Mucosa of descending colon (tissue), 3 donors: ENCODE measurements at regions not wholly inside any gene's neighbourhood (a gene's known extent, or its start where the extent isn't known, plus 50 kb on each side); places are given as distances from the start of the nearest gene placed in this dataset.

ENCODE experiments used
- ATAC-seq: fragments of 200-7000 bp; cut with Tn5 transposase; one replicate; pipeline ENCODE4 v1.9.1; 2020; ENCODE audit warnings: mild to moderate bottlenecking, moderate library complexity
- DNase-seq, 3 donors: peaks; one replicate each; pipeline ENCODE4 v3.0.0-alpha.2; 2020
- H3K36me3 ChIP-seq: fragments of 200-600 bp; one replicate; pipeline ENCODE4 v1.8.0; 2021; ENCODE audit warnings: low read depth, mild to moderate bottlenecking
- H3K4me1 ChIP-seq: fragments of 200-600 bp; one replicate; pipeline ENCODE4 v1.8.0; 2021; ENCODE audit warnings: low read depth, mild to moderate bottlenecking
- H3K4me3 ChIP-seq: fragments of 200-600 bp; one replicate; pipeline ENCODE4 v1.8.0; 2021; ENCODE audit warnings: mild to moderate bottlenecking
- H3K9me3 ChIP-seq: fragments of 200-600 bp; one replicate; pipeline ENCODE4 v1.8.0; 2021; ENCODE audit warnings: mild to moderate bottlenecking
- intact Hi-C, 2 donors: fragments of 100-400 bp; cut with DNase I in 1 of 2; cut with micrococcal nuclease in 1 of 2; formaldehyde crosslinking; loops; one replicate each; pipeline versions ENCODE4 v1.11.0 to v1.11.1; 2022; cut with DNase I, micrococcal nuclease
- TF ChIP-seq, protein P1 (sequence below): fragments of 200-600 bp; IDR thresholded peaks from one replicate; pipeline ENCODE4 v1.8.0; 2022; ENCODE audit warnings: antibody characterized with exemption, mild to moderate bottlenecking
- donor health status: DM: no; HTN: no; CAD: no; lungs with moderate emphysema.
- donor health status: DM: no; HTN: no; CAD: no.
- donor health status: DM: no; HTN: yes; CAD: no.

DNA sequence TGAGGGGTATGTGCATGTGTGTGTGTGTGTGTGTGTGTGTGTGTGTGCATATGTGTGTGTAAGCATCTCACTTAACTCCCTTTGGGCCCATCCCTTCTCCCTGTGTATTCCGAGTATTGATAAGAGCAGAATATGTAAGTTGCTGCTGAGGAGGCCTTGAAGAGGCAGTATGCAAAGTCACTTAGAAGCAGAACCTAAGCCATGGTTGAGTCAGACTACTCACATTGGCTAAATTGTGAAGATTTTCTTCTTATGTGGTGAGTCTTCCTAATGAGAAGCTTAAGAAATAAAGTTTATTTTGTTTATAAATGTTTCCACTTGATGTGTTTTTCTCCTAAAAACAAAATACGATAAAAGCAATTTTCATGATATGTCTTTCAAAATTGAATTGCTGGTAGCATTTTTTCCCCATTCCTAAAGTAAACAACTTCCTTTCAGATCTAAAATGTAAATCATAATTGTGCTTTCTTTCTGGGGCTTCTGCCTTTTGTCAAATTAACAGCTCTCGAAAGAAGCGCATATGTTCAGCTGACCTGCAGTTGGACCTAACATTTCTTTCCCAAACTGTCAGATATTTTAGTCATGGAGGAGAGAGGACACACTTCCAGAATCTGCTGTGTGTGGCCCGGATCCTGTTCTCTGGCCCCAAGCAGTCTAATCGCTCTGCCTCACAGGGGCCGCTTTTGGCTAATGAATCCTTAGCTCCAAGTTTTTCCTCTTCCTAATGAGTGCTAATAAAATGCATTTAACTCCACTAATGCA lies 284.0 kb downstream of the DUSP10 start:
- ATAC-seq = no peak
- H3K9me3 ChIP-seq = no peaks in the 10 kb centered on the region
- DNase-seq = no peak

DNA sequence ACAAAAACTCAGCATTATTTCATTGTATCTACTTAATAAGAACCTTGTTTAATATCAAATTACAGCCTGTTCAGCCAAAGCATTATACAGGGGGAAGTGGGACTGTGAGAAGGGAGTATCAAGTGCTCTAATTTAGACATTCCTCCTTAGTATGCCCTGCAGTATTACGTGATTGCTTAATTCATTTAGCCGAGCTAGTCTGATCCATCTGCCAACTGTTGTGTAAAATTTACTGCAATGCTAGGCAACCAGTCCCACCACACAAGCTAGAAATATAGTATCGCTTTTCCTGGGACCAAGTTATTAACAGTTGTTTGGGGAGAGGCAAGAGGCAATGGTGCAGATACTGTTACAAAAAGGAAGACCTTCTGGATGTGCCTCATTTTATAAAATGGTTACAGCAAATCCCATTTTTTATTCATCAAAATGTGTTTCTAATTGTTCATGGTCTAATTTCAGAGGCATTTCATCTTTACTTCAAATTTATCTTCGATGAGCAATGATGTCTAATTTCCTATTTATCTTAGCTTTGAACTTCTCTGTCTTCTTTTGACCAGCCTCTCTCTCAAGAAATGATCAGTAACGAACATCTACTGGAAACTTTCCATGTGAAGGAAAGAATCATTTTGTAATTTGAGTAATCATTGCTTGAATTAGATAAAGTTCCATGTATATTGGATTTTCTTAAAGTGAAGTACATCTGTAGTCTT lies 283.3 kb downstream of the DUSP10 start:
- ATAC-seq = peak; percentile 34
- TF ChIP-seq, protein P1, sequence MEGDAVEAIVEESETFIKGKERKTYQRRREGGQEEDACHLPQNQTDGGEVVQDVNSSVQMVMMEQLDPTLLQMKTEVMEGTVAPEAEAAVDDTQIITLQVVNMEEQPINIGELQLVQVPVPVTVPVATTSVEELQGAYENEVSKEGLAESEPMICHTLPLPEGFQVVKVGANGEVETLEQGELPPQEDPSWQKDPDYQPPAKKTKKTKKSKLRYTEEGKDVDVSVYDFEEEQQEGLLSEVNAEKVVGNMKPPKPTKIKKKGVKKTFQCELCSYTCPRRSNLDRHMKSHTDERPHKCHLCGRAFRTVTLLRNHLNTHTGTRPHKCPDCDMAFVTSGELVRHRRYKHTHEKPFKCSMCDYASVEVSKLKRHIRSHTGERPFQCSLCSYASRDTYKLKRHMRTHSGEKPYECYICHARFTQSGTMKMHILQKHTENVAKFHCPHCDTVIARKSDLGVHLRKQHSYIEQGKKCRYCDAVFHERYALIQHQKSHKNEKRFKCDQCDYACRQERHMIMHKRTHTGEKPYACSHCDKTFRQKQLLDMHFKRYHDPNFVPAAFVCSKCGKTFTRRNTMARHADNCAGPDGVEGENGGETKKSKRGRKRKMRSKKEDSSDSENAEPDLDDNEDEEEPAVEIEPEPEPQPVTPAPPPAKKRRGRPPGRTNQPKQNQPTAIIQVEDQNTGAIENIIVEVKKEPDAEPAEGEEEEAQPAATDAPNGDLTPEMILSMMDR = no peak
- Histone ChIP-seq H3K9me3 (no peaks in the 10 kb centered on the region), H3K4me1 (no peaks in the 10 kb centered on the region), H3K4me3 (no peak overlapping the region), H3K36me3 (no peaks in the 10 kb centered on the region)
- intact Hi-C loops = no loop called here
- no peak for DNase-seq

More for the DNA sequence above, 284.0 kb downstream of the DUSP10 start:
- Histone ChIP-seq H3K4me3 (no peak overlapping the region), H3K4me1 (no peaks in the 10 kb centered on the region), H3K36me3 (no peaks in the 10 kb centered on the region)
- intact Hi-C loops = no loop called here
- TF ChIP-seq, protein P1 = no peak

- TF ChIP-seq, protein P1 = no peak
- Histone ChIP-seq H3K4me3 (no peak overlapping the region), H3K9me3 (no peaks in the 10 kb centered on the region), H3K4me1 (no peaks in the 10 kb centered on the region), H3K36me3 (no peaks in the 10 kb centered on the region)
- no peak for DNase-seq
- intact Hi-C loops = no loop called here
- no peak for ATAC-seq
These were observed 282.3 kb downstream of the DUSP10 start for GRCh38 chr1:221459558-221459957.

DNA sequence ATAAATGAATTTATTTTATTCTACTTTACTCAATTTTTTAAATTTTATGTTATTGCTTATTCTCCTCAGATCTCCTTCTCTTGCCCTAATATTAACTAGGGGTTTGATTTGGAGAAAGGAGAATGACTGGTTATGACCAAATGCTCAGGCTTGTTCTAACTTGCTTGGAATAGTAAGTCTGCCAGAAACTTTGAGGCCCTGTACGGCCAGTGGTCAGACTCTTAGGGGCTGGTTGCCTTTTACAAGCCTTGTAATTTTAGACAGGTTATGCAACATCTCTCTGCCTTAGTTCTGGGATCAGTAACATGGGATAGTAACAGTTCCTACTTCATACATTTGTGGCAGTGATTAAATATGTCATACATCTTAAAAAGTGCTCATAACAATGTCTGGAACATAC lies 279.5 kb downstream of the DUSP10 start:
- Histone ChIP-seq H3K36me3 (no peaks in the 10 kb centered on the region), H3K4me1 (no peaks in the 10 kb centered on the region), H3K4me3 (no peak overlapping the region), H3K9me3 (no peaks in the 10 kb centered on the region)
- ATAC-seq (no peak), DNase-seq (no peak)
- TF ChIP-seq, protein P1 = no peak
- intact Hi-C loops = no loop called here

GRCh38 chr1:221468546-221468945 lies 273.3 kb downstream of the DUSP10 start:
- TF ChIP-seq, protein P1 = no peak
- Histone ChIP-seq H3K4me3 (no peak overlapping the region), H3K36me3 (no peaks in the 10 kb centered on the region), H3K9me3 (no peaks in the 10 kb centered on the region), H3K4me1 (no peaks in the 10 kb centered on the region)
- intact Hi-C loops = no loop called here
- ATAC-seq = no peak
- DNase-seq = no peak
